ENCODE measurements at regions not wholly inside any gene's neighbourhood (a gene's known extent, or its start where the extent isn't known, plus 50 kb on each side); places are given as distances from the start of the nearest gene placed in this dataset.

GRCh38 chr6:122214605-122215318, 184.7 kb upstream of the HSF2 start:
- Histone ChIP-seq H3K27me3 (ENCODE audit: insufficient read depth, low read depth, low read length) (no peaks in the 10 kb centered on the region), H3K9me2 (ENCODE audit: insufficient read depth, low read length) (no peaks in the 10 kb centered on the region), H3K27ac (ENCODE audit: low read length) (no peak overlapping the region), H3K4me3 (ENCODE audit: low read length) (no peak overlapping the region), H3F3A (ENCODE audit: insufficient read depth, low read length, poor library complexity, severe bottlenecking) (no peaks in the 10 kb centered on the region), H3K79me2 (replicated peaks; ENCODE audit: insufficient read depth, low read length) (no peaks in the 10 kb centered on the region), H4K20me1 (ENCODE audit: insufficient read depth) (no peaks in the 10 kb centered on the region), H3K9ac (ENCODE audit: low read length) (no peak overlapping the region), H3K4me2 (ENCODE audit: low read length) (no peak overlapping the region), H2AFZ (ENCODE audit: low read depth, low read length) (no peak overlapping the region), H3K36me3 (ENCODE audit: insufficient read depth, low read length) (no peaks in the 10 kb centered on the region), H3K9me3 (ENCODE audit: low read length) (no peaks in the 10 kb centered on the region)
- no peak for TF ChIP-seq MXI1 (conservative IDR thresholded peaks at IDR 0.05; ENCODE audit: poor library complexity, severe bottlenecking)
- TF ChIP-seq RAD21 (conservative IDR thresholded peaks at IDR 0.05) = no peak
- no peak for TF ChIP-seq SMC3 (conservative IDR thresholded peaks at IDR 0.05; ENCODE audit: poor library complexity)

GRCh38 chr6:122220254-122220653, 179.2 kb upstream of the HSF2 start:
- no peaks in the 10 kb centered on the region for H4K20me1 ChIP-seq (ENCODE audit: insufficient read depth)
- H3K36me3 ChIP-seq (ENCODE audit: insufficient read depth, low read length) = no peaks in the 10 kb centered on the region
- no peaks in the 10 kb centered on the region for H3K79me2 ChIP-seq (replicated peaks; ENCODE audit: insufficient read depth, low read length)
- no peak overlapping the region for H2AFZ ChIP-seq (ENCODE audit: low read depth, low read length)
- no peaks in the 10 kb centered on the region for H3K27me3 ChIP-seq (ENCODE audit: insufficient read depth, low read depth, low read length)
- no peaks in the 10 kb centered on the region for H3K9me3 ChIP-seq (ENCODE audit: low read length)
- no peak overlapping the region for H3K9ac ChIP-seq (ENCODE audit: low read length)
- TF ChIP-seq POLR2AphosphoS5 (IDR thresholded peaks at IDR 0.05) = peak; percentile 77
- no peak for TF ChIP-seq EZH2 (IDR thresholded peaks at IDR 0.05; ENCODE audit: borderline replicate concordance, insufficient read depth, low read length, poor library complexity, severe bottlenecking)
- no peak for TF ChIP-seq CTCF (IDR thresholded peaks at IDR 0.05; ENCODE audit: poor library complexity, severe bottlenecking)
- TF ChIP-seq RAD21 (conservative IDR thresholded peaks at IDR 0.05) = no peak
- TF ChIP-seq TAF1 (IDR thresholded peaks at IDR 0.05; ENCODE audit: low read depth) = no peak
- TF ChIP-seq EP300 (conservative IDR thresholded peaks at IDR 0.05; ENCODE audit: poor library complexity, severe bottlenecking) = peak; percentile 87
- H3K4me3 ChIP-seq (ENCODE audit: low read length) = no peak overlapping the region
- H3K9me2 ChIP-seq (ENCODE audit: insufficient read depth, low read length) = no peaks in the 10 kb centered on the region
- H3K4me2 ChIP-seq (ENCODE audit: low read length) = no peak overlapping the region
- no peaks in the 10 kb centered on the region for H3F3A ChIP-seq (ENCODE audit: insufficient read depth, low read length, poor library complexity, severe bottlenecking)
- H3K27ac ChIP-seq (ENCODE audit: low read length) = no peak overlapping the region

- TF ChIP-seq MXI1 (conservative IDR thresholded peaks at IDR 0.05; ENCODE audit: poor library complexity, severe bottlenecking) (no peak), EZH2 (IDR thresholded peaks at IDR 0.05; ENCODE audit: borderline replicate concordance, insufficient read depth, low read length, poor library complexity, severe bottlenecking) (no peak), CTCF (IDR thresholded peaks at IDR 0.05; ENCODE audit: poor library complexity, severe bottlenecking) (no peak), POLR2AphosphoS5 (IDR thresholded peaks at IDR 0.05) (no peak), EP300 (conservative IDR thresholded peaks at IDR 0.05; ENCODE audit: poor library complexity, severe bottlenecking) (no peak), SMC3 (conservative IDR thresholded peaks at IDR 0.05; ENCODE audit: poor library complexity) (no peak), RAD21 (conservative IDR thresholded peaks at IDR 0.05) (no peak), REST (IDR thresholded peaks at IDR 0.05; ENCODE audit: borderline replicate concordance) (no peak), TAF1 (IDR thresholded peaks at IDR 0.05; ENCODE audit: low read depth) (no peak)
- Histone ChIP-seq H3K4me2 (ENCODE audit: low read length) (no peak overlapping the region), H3K36me3 (ENCODE audit: insufficient read depth, low read length) (no peaks in the 10 kb centered on the region), H3K4me3 (ENCODE audit: low read length) (no peak overlapping the region), H2AFZ (ENCODE audit: low read depth, low read length) (no peak overlapping the region), H3F3A (ENCODE audit: insufficient read depth, low read length, poor library complexity, severe bottlenecking) (no peaks in the 10 kb centered on the region), H3K9me2 (ENCODE audit: insufficient read depth, low read length) (no peaks in the 10 kb centered on the region), H3K9ac (ENCODE audit: low read length) (no peak overlapping the region), H3K9me3 (ENCODE audit: low read length) (no peaks in the 10 kb centered on the region), H3K27ac (ENCODE audit: low read length) (no peak overlapping the region), H3K27me3 (ENCODE audit: insufficient read depth, low read depth, low read length) (no peaks in the 10 kb centered on the region), H4K20me1 (ENCODE audit: insufficient read depth) (no peaks in the 10 kb centered on the region), H3K79me2 (replicated peaks; ENCODE audit: insufficient read depth, low read length) (no peaks in the 10 kb centered on the region)
Observed at GRCh38 chr6:122222761-122223160, 176.7 kb upstream of the HSF2 start.
